ENCODE measurements at regions not wholly inside any gene's neighbourhood (a gene's known extent, or its start where the extent isn't known, plus 50 kb on each side); places are given as distances from the start of the nearest gene placed in this dataset.

DNA sequence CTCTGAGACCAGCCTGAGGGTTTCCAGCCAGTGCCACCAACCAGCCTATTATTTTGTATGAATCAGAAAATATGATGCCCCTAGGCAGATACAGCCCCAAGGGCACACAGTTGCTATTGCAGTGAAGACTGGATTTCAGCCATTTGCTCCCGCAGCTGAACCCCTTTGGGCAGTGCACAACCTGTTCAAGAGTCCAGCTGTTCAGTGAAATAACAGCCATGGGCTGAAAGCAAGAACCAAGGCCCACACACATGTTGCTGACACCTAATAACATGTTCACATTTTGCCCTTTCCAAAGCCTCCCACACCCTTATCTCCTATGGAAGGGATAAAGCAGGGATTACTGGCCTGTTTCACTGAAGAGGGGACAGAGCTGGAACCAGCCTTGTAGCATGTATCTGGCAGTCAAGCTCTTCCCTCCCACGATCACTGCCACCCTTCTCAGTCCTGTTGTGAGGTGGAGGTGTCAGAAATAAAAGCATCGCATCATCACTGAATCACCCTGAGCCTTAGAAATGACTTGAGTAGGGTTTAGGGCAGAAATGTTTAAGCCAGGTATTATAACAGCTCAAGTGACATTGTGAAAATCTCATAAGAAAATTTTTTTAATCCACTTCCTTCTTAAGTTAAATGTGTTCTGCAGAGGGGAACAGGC lies 137.1 kb upstream of the FSTL4 start:
- no peaks in the 10 kb centered on the region for H3K9me3 ChIP-seq
- H3K36me3 ChIP-seq, result no peaks in the 10 kb centered on the region
- no peak for DNase-seq
- WGBS, 2 donors (ENCODE audit: low coverage in 1 of 2), result 88% methylated on average over 2 to 3 of the region's 3 CpGs
- no peak for TF ChIP-seq POLR2A (IDR thresholded peaks at IDR 0.05)
- no peak for TF ChIP-seq POLR2AphosphoS5 (IDR thresholded peaks at IDR 0.05)
- TF ChIP-seq CTCF (IDR thresholded peaks at IDR 0.05), result no peak
- no peak for TF ChIP-seq EP300 (IDR thresholded peaks at IDR 0.05; ENCODE audit: low read depth)
- no peak overlapping the region for H3K27ac ChIP-seq
- H3K4me3 ChIP-seq, result no peak overlapping the region
- H3K4me1 ChIP-seq, result no peaks in the 10 kb centered on the region
- intact Hi-C loops (cut with DNase I; ENCODE audit: low total_unique reads), result no loop called here
- no peaks in the 10 kb centered on the region for H3K27me3 ChIP-seq
- in situ Hi-C loops (cut with MboI; ENCODE audit: low pct_ligation_motif_present in 1 of 4, low pct_unique_long_range_greater_than_20kb in 1 of 4, low sequenced_read_pairs in 3 of 4), result no loop called here

- Histone ChIP-seq H3K9me3 (no peaks in the 10 kb centered on the region), H3K4me1 (no peaks in the 10 kb centered on the region), H3K27me3 (no peaks in the 10 kb centered on the region), H3K36me3 (no peaks in the 10 kb centered on the region), H3K27ac (no peak overlapping the region), H3K4me3 (no peak overlapping the region)
- in situ Hi-C loops (cut with MboI; ENCODE audit: low pct_ligation_motif_present in 1 of 4, low pct_unique_long_range_greater_than_20kb in 1 of 4, low sequenced_read_pairs in 3 of 4) (no loop called here), intact Hi-C loops (cut with DNase I; ENCODE audit: low total_unique reads) (no loop called here)
- TF ChIP-seq POLR2A (IDR thresholded peaks at IDR 0.05) (no peak), EP300 (IDR thresholded peaks at IDR 0.05; ENCODE audit: low read depth) (no peak), POLR2AphosphoS5 (IDR thresholded peaks at IDR 0.05) (no peak), CTCF (IDR thresholded peaks at IDR 0.05) (no peak)
- WGBS, 2 donors (ENCODE audit: low coverage in 1 of 2), result 78 to 100% methylated on average over 2 to 4 of the region's 4 CpGs
- no peak for DNase-seq
Measured at GRCh38 chr5:133746834-133747233, 134.5 kb upstream of the FSTL4 start.

DNA sequence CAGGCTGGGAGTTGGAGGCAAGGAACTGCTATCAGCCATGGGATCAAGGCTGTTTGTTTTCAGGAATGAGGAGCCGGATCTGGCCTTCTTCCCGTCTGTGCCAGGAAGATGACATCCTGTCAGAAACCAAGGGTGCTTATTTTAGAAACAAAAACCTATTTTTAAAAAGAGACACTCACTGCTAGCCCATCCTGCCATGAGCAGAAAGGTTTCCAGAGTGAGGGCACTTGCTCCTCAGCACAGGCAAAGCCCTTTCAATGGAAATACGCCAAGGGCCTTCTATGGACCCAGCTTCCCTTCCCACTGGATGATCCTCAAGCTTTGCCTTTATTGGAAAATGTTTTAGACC lies 132.6 kb upstream of the FSTL4 start:
- no peaks in the 10 kb centered on the region for H3K4me1 ChIP-seq
- no peak overlapping the region for H3K27ac ChIP-seq
- no peak for TF ChIP-seq CTCF (IDR thresholded peaks at IDR 0.05)
- no peak for TF ChIP-seq POLR2A (IDR thresholded peaks at IDR 0.05)
- TF ChIP-seq POLR2AphosphoS5 (IDR thresholded peaks at IDR 0.05), result no peak
- H3K27me3 ChIP-seq, result no peaks in the 10 kb centered on the region
- 37 to 53% methylated on average over 2 to 3 of the region's 3 CpGs for WGBS, 2 donors (ENCODE audit: low coverage in 1 of 2)
- no peak overlapping the region for H3K4me3 ChIP-seq
- no peaks in the 10 kb centered on the region for H3K9me3 ChIP-seq
- intact Hi-C loops (cut with DNase I; ENCODE audit: low total_unique reads), result no loop called here
- no peak for DNase-seq
- in situ Hi-C loops (cut with MboI; ENCODE audit: low pct_ligation_motif_present in 1 of 4, low pct_unique_long_range_greater_than_20kb in 1 of 4, low sequenced_read_pairs in 3 of 4), result no loop called here
- no peaks in the 10 kb centered on the region for H3K36me3 ChIP-seq

DNA sequence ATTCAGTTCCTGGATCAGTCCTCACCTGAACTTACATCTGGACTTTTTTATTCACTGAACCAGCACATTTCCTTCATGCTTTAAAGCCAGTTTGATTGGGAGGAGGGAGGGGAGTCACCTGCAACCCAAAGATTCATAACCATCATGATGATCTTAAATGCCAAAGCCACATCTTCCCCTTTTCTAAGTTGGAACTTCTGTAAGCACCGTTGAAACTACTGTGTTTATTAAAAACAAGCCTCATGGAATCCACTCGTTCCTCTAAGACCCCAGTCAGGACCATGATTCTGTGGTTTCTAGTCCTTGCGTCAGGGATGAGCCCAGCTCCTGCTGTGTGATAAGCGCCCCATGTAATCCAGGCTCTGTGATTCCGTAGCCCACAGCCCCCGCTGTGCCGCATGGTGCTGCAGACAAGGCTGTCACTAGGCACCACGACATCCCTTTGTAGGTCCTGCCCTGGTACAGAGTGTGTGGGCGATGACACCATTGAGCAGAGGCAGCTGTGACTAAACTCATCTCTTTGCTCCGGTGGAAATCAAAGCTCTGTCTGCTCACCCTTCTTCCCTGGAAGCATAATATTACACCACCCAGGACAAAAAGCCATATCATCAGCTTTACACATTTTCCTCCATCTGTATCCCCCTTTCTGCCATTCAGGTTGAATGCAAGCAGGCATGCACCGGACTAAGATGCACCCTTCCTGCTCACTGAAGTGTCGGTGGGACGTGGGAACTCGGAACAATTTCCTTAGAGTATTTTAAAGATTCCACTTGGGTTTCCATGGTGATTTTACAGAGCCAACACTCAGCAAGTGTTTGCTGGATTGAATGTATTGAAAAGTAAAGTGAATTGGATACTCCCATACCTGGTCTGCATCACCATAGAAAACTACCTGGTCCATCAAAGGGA lies 132.0 kb upstream of the FSTL4 start:
- no peak for TF ChIP-seq EP300 (IDR thresholded peaks at IDR 0.05; ENCODE audit: low read depth)
- TF ChIP-seq POLR2A (IDR thresholded peaks at IDR 0.05), result no peak
- TF ChIP-seq POLR2AphosphoS5 (IDR thresholded peaks at IDR 0.05), result no peak
- no peak for TF ChIP-seq CTCF (IDR thresholded peaks at IDR 0.05)
- no peak overlapping the region for H3K27ac ChIP-seq
- in situ Hi-C loops (cut with MboI; ENCODE audit: low pct_ligation_motif_present in 1 of 4, low pct_unique_long_range_greater_than_20kb in 1 of 4, low sequenced_read_pairs in 3 of 4) (no loop called here), intact Hi-C loops (cut with DNase I; ENCODE audit: low total_unique reads) (no loop called here)
- no peaks in the 10 kb centered on the region for H3K4me1 ChIP-seq
- 67 to 82% methylated on average over 7 to 14 of the region's 14 CpGs for WGBS, 2 donors (ENCODE audit: low coverage in 1 of 2)
- no peak for DNase-seq
- no peaks in the 10 kb centered on the region for H3K9me3 ChIP-seq
- no peaks in the 10 kb centered on the region for H3K36me3 ChIP-seq
- H3K27me3 ChIP-seq, result no peaks in the 10 kb centered on the region
- no peak overlapping the region for H3K4me3 ChIP-seq
